RPMI8226 (cell line): ENCODE measurements at regions not wholly inside any gene's neighbourhood (a gene's known extent, or its start where the extent isn't known, plus 50 kb on each side); places are given as distances from the start of the nearest gene placed in this dataset.

Experiments used
- DNase-seq: peaks from one replicate; pipeline ENCODE4 v3.0.0-alpha.2; 2015

DNA sequence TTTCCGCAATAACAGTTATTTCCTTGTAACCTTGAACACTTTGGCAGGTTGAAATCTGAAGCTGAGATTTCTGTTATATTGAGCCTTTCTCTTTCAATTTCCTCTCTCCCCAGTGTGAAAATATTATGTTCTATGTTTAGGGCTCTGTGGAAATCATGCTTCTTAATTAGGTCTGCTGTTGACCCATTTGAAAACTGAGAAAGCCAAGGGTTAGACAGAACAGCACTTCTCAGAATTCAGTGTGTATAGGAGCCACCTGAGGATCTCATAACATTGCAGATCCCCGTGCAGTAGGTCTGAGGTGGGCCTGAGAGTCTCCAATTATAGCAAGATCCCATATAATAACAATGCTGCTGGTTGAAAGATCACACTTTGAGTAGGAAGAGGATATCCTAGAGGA lies 230.2 kb upstream of the NT5C1B start:
- DNase-seq: no peak

DNA sequence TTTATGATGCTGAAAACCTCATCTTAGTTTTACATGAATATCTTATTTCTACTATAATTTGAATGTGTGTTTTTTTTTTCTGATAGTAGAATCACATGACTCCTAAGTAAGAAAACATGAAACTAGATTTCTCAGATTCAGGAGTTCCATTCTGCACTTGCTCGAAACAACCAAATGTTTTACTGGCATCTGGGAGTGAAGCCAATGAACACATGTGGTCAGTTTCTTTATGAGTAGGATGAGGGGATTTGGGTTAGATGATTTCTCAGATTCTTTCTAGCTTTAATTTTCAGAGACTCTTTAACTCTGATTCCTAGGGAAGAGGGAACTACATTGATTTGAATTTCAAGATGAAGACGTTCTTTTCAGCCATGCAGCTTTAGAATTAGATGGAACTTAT lies 225.0 kb upstream of the NT5C1B start:
- DNase-seq: no peak

DNA sequence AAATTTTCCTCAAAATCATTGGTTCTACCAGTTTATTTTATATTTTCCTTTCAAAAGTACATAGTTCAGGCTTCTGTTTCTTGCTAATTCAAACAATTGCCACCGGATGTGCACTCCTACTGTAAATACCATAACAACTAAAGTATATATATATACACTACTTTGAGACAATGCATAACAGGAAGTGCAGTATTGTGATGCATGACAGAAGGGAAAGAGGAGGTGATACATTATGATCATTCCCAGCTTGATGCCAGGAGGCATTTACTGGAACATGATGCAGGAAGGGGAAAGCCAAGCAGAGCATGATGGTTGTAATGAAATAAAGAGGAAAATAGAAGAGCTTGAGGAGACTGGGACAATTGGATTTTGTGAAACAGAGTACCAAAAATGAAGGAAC lies 215.2 kb upstream of the NT5C1B start:
- DNase-seq: no peak

- no peak for DNase-seq
These were observed 214.0 kb upstream of the NT5C1B start for GRCh38 chr2:18803141-18803939.

- DNase-seq: no peak
These were observed 211.0 kb upstream of the NT5C1B start for GRCh38 chr2:18800240-18800971.

DNA sequence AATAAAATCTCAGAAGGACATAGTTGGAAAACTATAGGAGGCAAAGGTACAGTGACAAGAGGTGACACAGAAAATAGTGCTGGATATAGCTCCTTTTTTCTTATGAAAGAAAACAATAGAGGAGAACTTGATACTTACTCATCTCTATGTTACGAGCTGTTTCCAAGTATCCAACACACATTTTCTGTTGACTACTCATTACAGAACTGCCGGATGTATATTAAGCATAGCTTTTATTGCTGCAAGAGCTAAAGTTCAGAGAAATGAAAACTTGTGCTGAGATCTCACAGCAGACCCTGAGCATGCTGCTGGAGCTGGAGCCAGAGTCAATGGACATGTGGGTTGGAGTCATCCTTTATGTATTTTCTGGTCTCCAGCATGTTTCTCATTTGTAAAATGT lies 210.0 kb upstream of the NT5C1B start:
- DNase-seq: no peak

DNA sequence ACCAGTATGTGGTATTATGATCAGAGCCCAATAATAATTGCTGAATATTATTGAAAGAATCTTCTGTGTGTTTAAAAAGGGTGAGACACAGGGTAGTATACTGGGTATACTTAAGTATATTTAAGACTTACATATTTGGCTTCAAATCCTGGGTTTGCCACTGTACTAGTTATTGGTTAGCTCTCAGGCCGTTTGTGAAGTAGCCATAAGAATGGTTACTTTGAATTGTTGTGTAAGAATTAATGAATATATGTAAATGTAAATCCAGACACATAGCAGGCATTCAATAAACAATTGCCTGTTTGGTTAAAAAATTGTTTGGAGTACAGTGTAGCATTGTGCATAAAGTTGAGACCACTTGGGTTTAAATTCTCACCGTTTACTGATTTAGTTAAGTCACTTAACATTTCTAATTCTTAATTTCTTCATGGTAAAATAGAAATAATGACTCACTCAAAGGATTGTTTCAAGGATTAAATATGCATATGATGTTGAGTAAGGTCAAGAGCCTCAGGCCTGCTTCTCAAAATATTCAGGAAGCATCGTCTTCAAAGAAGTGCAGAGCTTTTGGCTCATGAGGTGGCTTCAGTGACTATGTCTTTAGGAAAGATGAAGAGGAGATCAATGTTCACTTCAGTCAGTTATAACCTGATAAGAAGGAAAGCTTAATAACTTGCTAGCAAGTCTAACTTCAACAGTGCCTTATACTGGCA lies 207.9 kb upstream of the NT5C1B start:
- DNase-seq: no peak

DNA sequence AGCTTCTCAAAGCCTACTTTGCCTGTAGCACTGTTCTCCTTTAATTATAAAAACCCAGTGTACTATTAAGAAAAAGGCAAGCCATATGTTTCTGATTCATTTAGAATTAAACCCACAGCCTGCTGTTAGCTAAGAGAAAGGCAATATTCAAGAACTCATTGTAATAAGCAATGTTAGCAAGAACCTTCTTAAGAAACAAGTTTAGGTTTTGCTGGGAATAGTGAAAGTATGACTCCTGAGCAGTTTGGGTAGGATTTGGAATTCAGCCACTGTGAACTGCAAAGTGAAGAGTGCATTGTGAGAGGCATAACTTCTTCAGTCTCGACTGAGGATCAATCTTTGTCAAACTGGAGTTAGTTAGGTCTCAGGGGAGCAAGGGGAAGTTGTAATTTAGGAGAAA lies 206.5 kb upstream of the NT5C1B start:
- no peak for DNase-seq

DNA sequence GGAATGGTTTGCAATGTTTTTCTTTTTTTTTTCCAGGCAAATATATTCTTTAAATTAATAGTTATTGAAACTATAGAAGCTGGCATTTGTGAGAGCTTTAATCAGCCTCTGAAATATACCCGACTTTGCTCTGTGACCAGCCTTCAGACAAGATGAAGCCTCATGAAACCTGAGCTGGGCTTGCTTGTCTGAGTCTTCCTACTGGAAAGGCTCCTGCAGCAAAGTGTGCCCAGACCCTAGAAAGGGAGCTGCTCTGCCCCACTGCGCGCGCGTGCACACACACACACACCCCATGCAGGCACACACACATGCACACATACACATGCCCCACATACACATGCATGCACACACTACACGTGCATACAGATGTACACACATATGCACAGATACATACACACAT lies 203.3 kb upstream of the NT5C1B start:
- no peak for DNase-seq

DNA sequence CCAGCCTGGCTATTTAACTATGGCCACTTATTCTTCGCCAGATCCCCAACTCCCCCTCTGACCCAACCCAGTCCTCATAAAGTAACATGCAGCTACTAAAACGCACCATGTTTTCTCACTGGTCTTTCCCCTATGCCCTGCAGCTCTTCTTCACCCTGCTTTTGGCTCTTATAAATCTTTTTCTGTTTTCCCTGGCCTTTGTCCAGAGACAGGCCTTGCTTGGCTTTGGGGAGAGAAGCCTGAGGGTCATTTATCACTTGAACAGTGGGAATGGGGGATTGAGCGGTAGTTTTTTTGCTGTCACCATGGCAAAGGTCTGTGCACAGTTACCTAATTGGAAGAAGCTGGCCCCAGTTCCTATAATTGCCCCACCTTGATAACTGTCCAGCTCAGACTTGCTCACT lies 202.9 kb upstream of the NT5C1B start:
- DNase-seq: no peak

GRCh38 chr2:18791172-18791797 lies 201.9 kb upstream of the NT5C1B start:
- DNase-seq: no peak

- no peak for DNase-seq
These were observed 201.3 kb upstream of the NT5C1B start for GRCh38 chr2:18790509-18791171.

GRCh38 chr2:18788592-18788991 lies 199.2 kb upstream of the NT5C1B start:
- no peak for DNase-seq

GRCh38 chr2:18787726-18788125 lies 198.4 kb upstream of the NT5C1B start:
- no peak for DNase-seq

GRCh38 chr2:18784245-18784644 lies 194.9 kb upstream of the NT5C1B start:
- no peak for DNase-seq

- no peak for DNase-seq
These were observed 192.3 kb upstream of the NT5C1B start for GRCh38 chr2:18781541-18782280.

- DNase-seq: no peak
These were observed 188.0 kb upstream of the NT5C1B start for GRCh38 chr2:18777250-18777812.

DNA sequence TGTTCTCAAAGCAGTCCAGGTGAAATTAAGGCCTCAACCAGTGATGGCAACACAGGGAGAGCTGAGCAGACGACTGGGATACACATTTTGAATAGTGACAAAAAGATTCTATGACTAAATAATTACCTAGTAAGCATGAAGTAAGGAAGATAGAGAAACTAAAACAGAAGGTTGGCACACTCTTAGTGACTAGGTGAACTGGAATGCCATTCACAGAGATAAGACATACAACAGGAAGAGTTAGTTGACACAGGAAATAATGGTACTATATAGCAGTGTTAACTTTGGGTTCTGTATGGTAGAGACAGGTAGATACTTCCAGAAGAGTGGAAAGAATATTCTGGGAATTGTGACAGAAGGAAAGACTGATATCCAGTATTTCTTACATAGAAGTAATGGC lies 181.8 kb upstream of the NT5C1B start:
- no peak for DNase-seq

DNA sequence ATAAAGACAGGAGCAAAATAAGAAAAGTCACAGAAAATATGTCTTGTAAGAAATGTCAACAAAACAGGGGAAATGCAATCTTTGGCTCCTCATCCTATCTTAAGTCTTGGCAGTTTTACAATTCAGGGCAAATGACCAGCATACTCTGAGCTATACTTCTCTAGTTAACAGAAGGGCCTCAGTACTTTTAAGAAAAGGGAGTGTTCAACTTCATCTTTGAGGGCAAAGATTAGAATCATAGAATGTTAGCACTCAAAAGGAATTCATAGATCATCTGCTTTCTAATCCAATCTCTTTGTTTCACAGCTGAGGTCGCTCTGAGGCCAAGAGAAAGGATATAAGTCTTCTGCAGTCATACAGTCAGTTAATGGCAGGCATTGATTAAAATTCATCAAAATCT lies 174.0 kb upstream of the NT5C1B start:
- DNase-seq: no peak

GRCh38 chr2:18762667-18763066 lies 173.3 kb upstream of the NT5C1B start:
- DNase-seq: no peak

GRCh38 chr2:18754286-18754685 lies 164.9 kb upstream of the NT5C1B start:
- DNase-seq: no peak

DNA sequence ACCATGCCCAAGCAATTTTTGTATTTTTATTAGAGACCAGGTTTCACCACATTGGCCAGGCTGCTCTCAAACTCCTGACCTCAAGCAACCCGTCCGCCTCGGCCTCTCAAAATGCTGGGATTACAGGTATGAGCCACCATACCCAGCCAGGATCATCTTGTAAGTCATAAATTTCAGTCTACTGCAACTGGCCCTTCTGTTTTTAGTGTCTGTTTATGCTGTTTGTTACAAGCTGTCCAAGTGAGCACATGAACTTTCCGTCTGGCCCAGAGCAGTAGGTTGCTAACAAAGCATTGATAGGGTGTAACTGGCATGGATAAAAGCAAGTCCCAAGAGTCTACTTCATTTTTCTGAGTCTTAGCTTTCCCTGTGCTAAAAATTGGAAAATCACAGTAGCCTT lies 164.4 kb upstream of the NT5C1B start:
- DNase-seq: no peak
